ENCODE measurements at regions not wholly inside any gene's neighbourhood (a gene's known extent, or its start where the extent isn't known, plus 50 kb on each side); places are given as distances from the start of the nearest gene placed in this dataset.

DNA sequence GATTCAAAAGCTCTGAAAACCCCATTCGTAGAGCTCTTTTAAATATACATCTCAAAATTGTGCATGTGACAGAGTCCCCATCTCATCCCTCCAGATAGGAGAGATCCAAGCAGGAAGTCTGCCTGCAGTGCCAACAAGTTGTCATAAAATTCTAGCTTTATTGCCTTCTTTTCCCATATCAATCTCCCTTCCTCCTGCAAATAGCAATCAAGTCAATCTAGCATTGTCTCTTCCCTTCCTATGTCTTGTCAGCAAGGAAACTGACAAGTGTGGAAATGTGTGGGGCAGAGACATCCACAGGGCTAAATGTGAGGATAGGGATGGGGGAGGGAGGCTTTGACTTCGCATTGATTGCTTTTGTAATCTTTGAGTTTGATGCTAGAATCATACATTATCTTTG, 165.2 kb downstream of the C1orf94 start:
- TF ChIP-seq POLR2AphosphoS5 (IDR thresholded peaks at IDR 0.05; ENCODE audit: insufficient read depth, low read depth, low read length) (no peak), POLR2A (IDR thresholded peaks at IDR 0.05; ENCODE audit: low read depth, low read length) (no peak)
- TF ChIP-seq, protein P1, sequence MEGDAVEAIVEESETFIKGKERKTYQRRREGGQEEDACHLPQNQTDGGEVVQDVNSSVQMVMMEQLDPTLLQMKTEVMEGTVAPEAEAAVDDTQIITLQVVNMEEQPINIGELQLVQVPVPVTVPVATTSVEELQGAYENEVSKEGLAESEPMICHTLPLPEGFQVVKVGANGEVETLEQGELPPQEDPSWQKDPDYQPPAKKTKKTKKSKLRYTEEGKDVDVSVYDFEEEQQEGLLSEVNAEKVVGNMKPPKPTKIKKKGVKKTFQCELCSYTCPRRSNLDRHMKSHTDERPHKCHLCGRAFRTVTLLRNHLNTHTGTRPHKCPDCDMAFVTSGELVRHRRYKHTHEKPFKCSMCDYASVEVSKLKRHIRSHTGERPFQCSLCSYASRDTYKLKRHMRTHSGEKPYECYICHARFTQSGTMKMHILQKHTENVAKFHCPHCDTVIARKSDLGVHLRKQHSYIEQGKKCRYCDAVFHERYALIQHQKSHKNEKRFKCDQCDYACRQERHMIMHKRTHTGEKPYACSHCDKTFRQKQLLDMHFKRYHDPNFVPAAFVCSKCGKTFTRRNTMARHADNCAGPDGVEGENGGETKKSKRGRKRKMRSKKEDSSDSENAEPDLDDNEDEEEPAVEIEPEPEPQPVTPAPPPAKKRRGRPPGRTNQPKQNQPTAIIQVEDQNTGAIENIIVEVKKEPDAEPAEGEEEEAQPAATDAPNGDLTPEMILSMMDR (IDR thresholded peaks at IDR 0.05; ENCODE audit: extremely low read depth in 1 of 2, insufficient read depth in 1 of 2, low read depth in 1 of 2, low read length in 2 of 2), result no peak

Data from endothelial cell of umbilical vein (primary cell).